ENCODE measurements at regions not wholly inside any gene's neighbourhood (a gene's known extent, or its start where the extent isn't known, plus 50 kb on each side); places are given as distances from the start of the nearest gene placed in this dataset.

GRCh38 chr7:81370822-81371221 lies 399.0 kb downstream of the HGF start:
- H3K4me3 ChIP-seq (ENCODE audit: low read depth, poor library complexity, severe bottlenecking) = no peak overlapping the region
- intact Hi-C loops (cut with DNase I; ENCODE audit: low total_unique reads) = no loop called here
- 47 to 66% methylated on average over 1 of the region's 1 CpG for WGBS, 2 donors
- no peak for DNase-seq (ENCODE audit: low spot score in 2 of 2)
- TF ChIP-seq POLR2A (IDR thresholded peaks at IDR 0.05) (no peak), CTCF (IDR thresholded peaks at IDR 0.05) (no peak)

- no peak for TF ChIP-seq CTCF (IDR thresholded peaks at IDR 0.05)
- no peak for TF ChIP-seq POLR2A (IDR thresholded peaks at IDR 0.05)
- DNase-seq (ENCODE audit: low spot score in 2 of 2) = peak; percentile 60 to 87
- no peak overlapping the region for H3K4me3 ChIP-seq (ENCODE audit: low read depth, poor library complexity, severe bottlenecking)
- intact Hi-C loops (cut with DNase I; ENCODE audit: low total_unique reads) = no loop called here
- 23 to 28% methylated on average over 3 of the region's 3 CpGs for WGBS, 2 donors
These were observed 402.4 kb downstream of the HGF start for GRCh38 chr7:81367326-81367931.

GRCh38 chr7:81366546-81366945 lies 403.3 kb downstream of the HGF start:
- no peak for DNase-seq (ENCODE audit: low spot score in 2 of 2)
- H3K4me3 ChIP-seq (ENCODE audit: low read depth, poor library complexity, severe bottlenecking) = no peak overlapping the region
- TF ChIP-seq POLR2A (IDR thresholded peaks at IDR 0.05) (no peak), CTCF (IDR thresholded peaks at IDR 0.05) (no peak)
- intact Hi-C loops (cut with DNase I; ENCODE audit: low total_unique reads) = no loop called here

- no peak for TF ChIP-seq POLR2A (IDR thresholded peaks at IDR 0.05)
- no peak for TF ChIP-seq CTCF (IDR thresholded peaks at IDR 0.05)
- DNase-seq (ENCODE audit: low spot score in 2 of 2) = no peak
- H3K4me3 ChIP-seq (ENCODE audit: low read depth, poor library complexity, severe bottlenecking) = no peak overlapping the region
- 52 to 60% methylated on average over 2 of the region's 2 CpGs for WGBS, 2 donors
- intact Hi-C loops (cut with DNase I; ENCODE audit: low total_unique reads) = no loop called here
These were observed 408.0 kb downstream of the HGF start for GRCh38 chr7:81361769-81362312.

- intact Hi-C loops (cut with DNase I; ENCODE audit: low total_unique reads) = no loop called here
- no peak for TF ChIP-seq POLR2A (IDR thresholded peaks at IDR 0.05)
- no peak for TF ChIP-seq CTCF (IDR thresholded peaks at IDR 0.05)
- H3K4me3 ChIP-seq (ENCODE audit: low read depth, poor library complexity, severe bottlenecking) = no peak overlapping the region
- 49% methylated on average over 2 of the region's 2 CpGs for WGBS, 2 donors
- DNase-seq (ENCODE audit: low spot score in 2 of 2) = no peak
These were observed 413.9 kb downstream of the HGF start for GRCh38 chr7:81355911-81356310.

GRCh38 chr7:81349044-81349443 lies 420.8 kb downstream of the HGF start:
- TF ChIP-seq CTCF (IDR thresholded peaks at IDR 0.05) = no peak
- TF ChIP-seq POLR2A (IDR thresholded peaks at IDR 0.05) = no peak
- 59 to 63% methylated on average over 5 of the region's 5 CpGs for WGBS, 2 donors
- no peak for DNase-seq (ENCODE audit: low spot score in 2 of 2)
- intact Hi-C loops (cut with DNase I; ENCODE audit: low total_unique reads) = no loop called here
- H3K4me3 ChIP-seq (ENCODE audit: low read depth, poor library complexity, severe bottlenecking) = no peak overlapping the region
